Erythroblast (primary cell): ENCODE measurements at regions not wholly inside any gene's neighbourhood (a gene's known extent, or its start where the extent isn't known, plus 50 kb on each side); places are given as distances from the start of the nearest gene placed in this dataset.

Source experiments
- DNase-seq, 2 experiments: peaks; one replicate each; lab custom pipeline; 2025; lab: John Stamatoyannopoulos, UW
- GATA1 ChIP-seq: IDR thresholded peaks from 2 replicates; pipeline ENCODE4 v1.6.1; 2011; ENCODE audit warnings: low read depth, mild to moderate bottlenecking, control low read depth, low read length, moderate library complexity
- POLR2A ChIP-seq: IDR thresholded peaks from 2 replicates; pipeline ENCODE4 v1.6.1; 2011; ENCODE audit warnings: mild to moderate bottlenecking, low read length

DNA sequence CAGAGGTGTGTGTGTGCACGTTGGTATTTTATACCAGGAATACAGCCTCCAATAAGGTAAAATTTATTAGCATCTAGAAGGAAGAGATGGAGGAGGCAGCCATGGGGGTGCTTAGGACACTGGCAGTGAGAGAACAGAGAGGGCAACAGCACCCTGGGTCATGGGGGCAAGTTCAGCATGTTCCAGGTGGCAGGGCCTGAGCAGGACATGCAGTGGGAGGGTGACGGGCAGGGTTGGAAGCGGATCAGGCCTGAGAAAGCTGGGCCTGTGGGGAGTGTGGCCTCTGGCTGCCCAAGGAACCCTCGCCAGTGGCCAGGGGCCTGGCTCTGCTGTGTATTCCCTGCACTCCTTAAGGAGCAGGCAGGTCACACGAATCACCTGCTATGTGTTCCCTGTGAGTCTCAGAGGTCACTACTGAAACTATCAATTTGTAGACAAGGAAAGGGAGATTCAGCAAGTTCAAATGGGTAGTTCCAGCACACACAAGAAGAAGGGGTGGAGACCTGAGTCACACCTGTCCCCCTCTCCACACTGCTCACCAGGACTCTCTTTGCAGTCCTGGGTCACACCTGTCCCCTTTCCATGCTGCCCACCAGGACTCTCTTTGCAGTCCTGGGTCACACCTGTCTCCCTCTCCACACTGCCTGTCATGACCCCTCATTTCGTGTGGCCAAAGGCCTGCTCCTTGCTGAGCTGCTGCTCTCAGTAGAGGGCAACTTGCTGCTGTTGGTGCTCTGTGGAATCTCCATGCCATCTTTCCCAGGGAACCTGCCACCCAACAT is 463.9 kb upstream of the HS6ST1 start:
- TF ChIP-seq POLR2A (no peak), GATA1 (no peak)
- no peak for DNase-seq

DNA sequence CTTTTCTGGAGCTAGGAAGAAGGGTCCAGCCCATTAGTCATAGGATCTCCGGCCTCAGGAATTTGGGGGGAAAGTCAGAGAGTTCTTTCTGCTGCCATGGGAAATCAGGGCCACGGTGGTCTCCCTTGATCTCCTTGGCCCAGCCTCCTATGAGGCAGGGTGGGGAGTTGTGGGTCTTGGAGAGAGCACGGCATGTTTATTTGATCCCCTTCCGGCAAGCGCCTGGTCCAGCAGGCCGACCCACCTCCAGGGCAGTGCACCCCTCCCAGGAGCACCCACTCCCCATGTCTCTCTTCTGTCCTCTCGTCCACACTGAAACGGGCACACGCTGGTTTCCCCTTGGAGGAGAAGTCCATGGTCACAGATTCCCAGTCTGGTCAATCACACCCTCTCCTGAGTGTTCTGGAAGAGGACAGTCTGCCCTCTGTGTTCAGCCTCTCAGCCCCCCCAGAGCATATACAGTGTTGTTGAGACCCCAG is 464.6 kb upstream of the HS6ST1 start:
- DNase-seq, result no peak
- TF ChIP-seq POLR2A (no peak), GATA1 (no peak)

GRCh38 chr2:128783896-128784295 is 465.2 kb upstream of the HS6ST1 start:
- no peak for DNase-seq
- TF ChIP-seq GATA1, result no peak
- no peak for TF ChIP-seq POLR2A

GRCh38 chr2:128784626-128785306 is 466.1 kb upstream of the HS6ST1 start:
- TF ChIP-seq POLR2A (no peak), GATA1 (no peak)
- no peak for DNase-seq

- no peak for TF ChIP-seq GATA1
- TF ChIP-seq POLR2A, result no peak
These were observed 467.6 kb upstream of the HS6ST1 start for GRCh38 chr2:128786316-128786715.

GRCh38 chr2:128786741-128787478 is 468.2 kb upstream of the HS6ST1 start:
- no peak for DNase-seq
- TF ChIP-seq GATA1 (no peak), POLR2A (no peak)

More at GRCh38 chr2:128786316-128786715, 467.6 kb upstream of the HS6ST1 start:
- DNase-seq, result no peak

DNA sequence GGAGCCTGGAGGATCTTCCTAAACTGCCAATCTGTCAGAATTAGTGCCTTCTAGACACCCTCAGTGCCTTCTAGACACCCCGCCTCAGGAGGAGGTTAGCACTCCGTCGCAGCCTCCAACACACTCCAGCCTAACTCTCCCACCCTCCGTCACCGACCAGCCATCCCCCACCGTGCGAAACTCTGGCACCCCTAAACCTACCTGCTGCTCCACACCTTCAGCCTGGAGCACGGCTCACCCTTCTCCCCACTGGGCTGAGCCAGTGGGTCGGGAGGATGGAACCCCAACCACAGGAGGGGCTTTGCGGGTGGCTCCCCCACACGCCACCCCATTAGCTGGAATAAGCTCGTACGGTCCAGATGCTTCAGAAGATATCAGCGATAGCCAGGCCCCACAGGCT is 468.9 kb upstream of the HS6ST1 start:
- DNase-seq, result no peak
- no peak for TF ChIP-seq POLR2A
- no peak for TF ChIP-seq GATA1

DNA sequence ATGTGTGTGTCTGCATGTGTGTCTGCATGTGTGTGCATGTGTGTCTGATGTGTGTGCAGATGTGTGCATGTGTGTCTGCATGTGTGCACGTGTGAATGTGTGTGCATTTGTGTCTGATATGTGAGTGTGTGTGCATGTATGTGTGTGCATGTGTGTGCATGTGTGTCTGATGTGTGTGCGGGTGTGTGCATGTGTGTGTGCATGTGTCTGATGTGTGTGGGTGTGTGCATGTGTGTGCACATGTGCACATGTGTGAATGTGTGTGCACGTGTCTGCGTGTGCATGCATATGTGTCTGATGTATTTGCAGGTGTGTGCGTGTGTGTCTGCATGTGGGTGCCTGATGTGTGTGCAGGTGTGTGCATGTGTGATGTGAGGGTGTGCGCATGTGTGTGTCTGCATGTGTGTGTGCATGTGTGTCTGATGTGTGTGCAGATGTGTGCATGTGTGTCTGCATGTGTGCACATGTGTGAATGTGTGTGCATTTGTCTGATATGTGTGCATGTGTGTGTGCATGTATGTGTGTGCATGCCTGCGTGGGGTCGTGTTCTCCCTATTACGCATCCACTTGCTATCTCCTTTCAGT is 470.1 kb upstream of the HS6ST1 start:
- TF ChIP-seq GATA1, result no peak
- no peak for TF ChIP-seq POLR2A
- DNase-seq, result no peak

GRCh38 chr2:128789221-128789620 is 470.6 kb upstream of the HS6ST1 start:
- no peak for TF ChIP-seq GATA1
- TF ChIP-seq POLR2A, result no peak
- no peak for DNase-seq

GRCh38 chr2:128789776-128790455 is 471.2 kb upstream of the HS6ST1 start:
- TF ChIP-seq POLR2A (no peak), GATA1 (no peak)
- no peak for DNase-seq

DNA sequence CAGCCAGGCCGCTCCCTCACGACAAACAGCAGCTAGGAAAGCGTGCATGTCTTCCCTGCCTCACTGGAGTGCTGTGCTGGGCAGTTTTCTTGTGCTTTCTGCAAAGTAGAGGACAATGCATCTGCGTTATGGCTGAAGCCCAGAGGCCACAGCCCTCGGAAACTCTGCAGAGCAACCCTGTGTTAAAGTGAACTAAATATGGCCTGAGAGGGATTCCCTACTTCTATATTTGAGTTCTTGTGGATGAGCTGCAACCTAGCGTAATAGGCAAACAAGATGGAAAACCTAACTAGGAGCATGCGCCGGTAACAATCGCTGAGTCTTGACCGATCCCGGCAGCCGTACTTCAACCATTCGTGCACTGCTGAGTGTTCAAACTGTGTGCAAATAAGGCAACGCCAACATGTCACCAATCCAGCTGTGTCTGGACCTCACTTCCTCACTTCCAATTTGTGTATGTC is 471.9 kb upstream of the HS6ST1 start:
- no peak for DNase-seq

DNA sequence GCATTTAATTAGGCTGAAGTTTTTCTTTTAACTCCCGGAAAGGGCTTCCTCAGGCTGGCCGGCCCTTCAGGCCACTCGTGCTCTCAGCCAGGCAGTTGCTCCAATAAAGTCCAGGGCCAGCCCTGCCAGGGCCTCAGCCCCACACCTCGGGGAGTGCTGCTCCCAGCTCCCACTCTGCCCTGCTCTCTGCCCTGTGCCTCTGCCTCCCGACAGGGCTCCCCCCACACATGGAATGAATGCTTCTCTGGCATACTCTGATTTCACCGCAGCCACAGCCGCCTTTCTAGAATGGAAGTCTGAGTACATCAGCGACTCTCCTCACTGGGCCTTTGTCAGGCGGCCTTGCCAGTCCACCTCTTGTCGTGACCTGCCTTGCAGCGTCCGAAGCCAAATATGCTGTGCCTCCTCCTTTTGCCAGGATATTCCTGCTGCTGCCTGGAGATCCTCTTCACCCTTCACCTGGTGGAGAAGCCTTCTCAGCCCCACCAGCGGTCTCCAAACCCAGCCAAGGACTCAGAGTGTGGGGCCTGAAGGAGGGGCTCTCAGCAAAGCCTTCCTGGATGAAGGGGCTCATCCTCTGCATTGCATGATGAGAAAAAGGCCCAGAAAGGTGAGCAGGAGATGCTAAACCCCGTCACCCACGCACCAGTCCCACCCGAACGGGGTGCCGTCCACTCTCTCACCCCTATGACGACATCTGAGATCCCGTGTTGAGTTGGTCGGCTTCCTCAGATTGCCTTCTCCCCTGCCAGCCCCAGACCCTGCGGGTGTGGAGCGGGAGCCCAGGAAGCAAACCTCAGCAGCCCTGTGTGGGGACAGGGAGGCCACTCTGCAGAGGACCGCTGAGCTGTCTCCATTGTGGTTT is 472.7 kb upstream of the HS6ST1 start:
- DNase-seq, result no peak
- TF ChIP-seq GATA1 (no peak), POLR2A (no peak)

More for the DNA sequence above, 471.9 kb upstream of the HS6ST1 start:
- TF ChIP-seq POLR2A, result no peak
- no peak for TF ChIP-seq GATA1
